SK-N-SH (cell line): ENCODE measurements at regions not wholly inside any gene's neighbourhood (a gene's known extent, or its start where the extent isn't known, plus 50 kb on each side); places are given as distances from the start of the nearest gene placed in this dataset.

Experiments
- CTCF ChIA-PET: fragments of 300-600, 350-600 bp; formaldehyde crosslinking; extraction: SDS; loops from one replicate; lab custom pipeline; 2021; lab: Yijun Ruan, JAX
- POLR2A ChIA-PET: fragments of 350-600 bp; sonication (Branson Sonifier 250); formaldehyde crosslinking; extraction: SDS; loops from one replicate; lab custom pipeline; 2020; ENCODE audit warnings: antibody characterized with exemption, inconsistent platforms; lab: Yijun Ruan, JAX
- DNase-seq: peaks from one replicate; pipeline ENCODE4 v3.0.0; 2012
- H2AFZ ChIP-seq: fragments of 200-600 bp; sonication (generic); 2 replicates; pipeline ENCODE4 v1.8.1; 2016; ENCODE audit warnings: antibody characterized with exemption, mild to moderate bottlenecking, low read depth
- H3F3A ChIP-seq: fragments of 200-600 bp; sonication (generic); replicated peaks from 2 replicates; pipeline ENCODE3; 2016; ENCODE audit warnings: antibody characterized with exemption, mild to moderate bottlenecking; ENCODE audit not compliant: insufficient read depth
- H3K27ac ChIP-seq, 2 experiments: fragments of 200-500 bp in 1 of 2; fragments of 200-600 bp in 1 of 2; sonication (Bioruptor generic) in 1 of 2; sonication (generic), shearing (Covaris generic) in 1 of 2; 2 replicates each; pipeline versions ENCODE4 v1.5.1 to v1.6.1; 2014 to 2016; ENCODE audit warnings: low read depth in 2 of 2, inconsistent platforms in 1 of 2, low read length in 1 of 2, mild to moderate bottlenecking in 1 of 2, mixed read lengths in 1 of 2
- H3K27me3 ChIP-seq: fragments of 200-600 bp; sonication (generic), shearing (Covaris generic); 2 replicates; pipeline ENCODE4 v1.6.1; 2016; ENCODE audit warnings: mixed run types; ENCODE audit not compliant: insufficient read depth
- H3K36me3 ChIP-seq, 2 experiments: fragments of 200-500 bp in 1 of 2; fragments of 200-600 bp in 1 of 2; sonication (Bioruptor generic) in 1 of 2; sonication (generic) in 1 of 2; replicated peaks in 1 of 2; 2 replicates each; pipeline versions ENCODE3 to v1.5.1; 2014 to 2016; ENCODE audit warnings: low read length in 1 of 2, mild to moderate bottlenecking in 1 of 2; ENCODE audit not compliant: insufficient read depth in 2 of 2, control insufficient read depth in 1 of 2
- H3K4me1 ChIP-seq, 2 experiments: fragments of 200-500 bp in 1 of 2; fragments of 200-600 bp in 1 of 2; sonication (Bioruptor generic) in 1 of 2; sonication (generic), shearing (Covaris generic) in 1 of 2; 2 replicates each; pipeline versions ENCODE4 v1.5.1 to v1.6.1; 2014 to 2016; ENCODE audit warnings: low read depth in 1 of 2, low read length in 1 of 2, mixed run types in 1 of 2; ENCODE audit not compliant: insufficient read depth in 2 of 2, control insufficient read depth in 1 of 2
- H3K4me2 ChIP-seq: fragments of 200-600 bp; sonication (generic), shearing (Covaris generic); 2 replicates; pipeline ENCODE4 v1.6.1; 2017; ENCODE audit warnings: mixed run types
- H3K4me3 ChIP-seq, 2 experiments: fragments of 200-500 bp in 1 of 2; fragments of 200-600 bp in 1 of 2; sonication (Bioruptor generic) in 1 of 2; sonication (generic), shearing (Covaris generic) in 1 of 2; 2 replicates each; pipeline versions ENCODE4 v1.5.1 to v1.8.1; 2014 to 2016; ENCODE audit warnings: low read depth in 2 of 2, inconsistent platforms in 1 of 2, low read length in 1 of 2, mild to moderate bottlenecking in 1 of 2, mixed read lengths in 1 of 2, moderate library complexity in 1 of 2
- H3K79me2 ChIP-seq: fragments of 200-600 bp; sonication (generic); 2 replicates; pipeline ENCODE4 v1.8.1; 2017; ENCODE audit warnings: mild to moderate bottlenecking; ENCODE audit not compliant: insufficient read depth
- H3K9ac ChIP-seq: fragments of 200-600 bp; sonication (generic); 2 replicates; pipeline ENCODE4 v1.6.1; 2017; ENCODE audit warnings: mixed run types
- H3K9me2 ChIP-seq: fragments of 200-600 bp; sonication (generic); 2 replicates; pipeline ENCODE4 v1.6.1; 2017; ENCODE audit warnings: mixed run types
- H3K9me3 ChIP-seq: fragments of 200-600 bp; sonication (generic); 2 replicates; pipeline ENCODE4 v1.6.1; 2017; ENCODE audit warnings: mixed run types, mild to moderate bottlenecking, moderate library complexity
- H4K20me1 ChIP-seq: fragments of 200-600 bp; sonication (generic); 2 replicates; pipeline ENCODE4 v1.6.1; 2017; ENCODE audit warnings: mild to moderate bottlenecking, mixed run types; ENCODE audit not compliant: insufficient read depth
- CHD2 ChIP-seq: fragments of 150-350 bp; IDR thresholded peaks from 2 replicates; pipeline ENCODE4 v1.6.1; 2018; ENCODE audit warnings: low read length; ENCODE audit not compliant: partially characterized antibody
- EP300 ChIP-seq, 2 experiments: IDR thresholded peaks; 2 replicates each; pipeline versions ENCODE4 v1.4.0 to v1.6.1; 2012; ENCODE audit warnings: borderline replicate concordance in 1 of 2, low read depth in 1 of 2, low read length in 1 of 2
- EZH2phosphoT487 ChIP-seq: fragments of 200-600 bp; sonication (generic); IDR thresholded peaks from 2 replicates; pipeline ENCODE4 v1.6.1; 2017; ENCODE audit warnings: low read depth, mixed run types, mild to moderate bottlenecking, antibody characterized with exemption, moderate library complexity, borderline replicate concordance
- FOXM1 ChIP-seq: IDR thresholded peaks from 2 replicates; pipeline ENCODE4 v1.4.0; 2012; ENCODE audit warnings: low read depth, mild to moderate bottlenecking
- GABPA ChIP-seq: IDR thresholded peaks from 2 replicates; pipeline ENCODE4 v1.4.0; 2012; ENCODE audit warnings: low read depth, mild to moderate bottlenecking
- GATA2 ChIP-seq: sonication (generic); formaldehyde crosslinking; IDR thresholded peaks from 2 replicates; pipeline ENCODE4 v1.5.0; 2020; ENCODE audit warnings: mild to moderate bottlenecking, missing genetic modification reagents
- JUND ChIP-seq: IDR thresholded peaks from 2 replicates; pipeline ENCODE4 v1.4.0; 2012
- MXI1 ChIP-seq: IDR thresholded peaks from 2 replicates; pipeline ENCODE4 v1.6.1; 2012; ENCODE audit warnings: mild to moderate bottlenecking, low read depth, low read length, improper control_type of control experiment
- NFIC ChIP-seq: IDR thresholded peaks from 2 replicates; pipeline ENCODE4 v1.4.0; 2012; ENCODE audit warnings: borderline replicate concordance
- NRF1 ChIP-seq: IDR thresholded peaks from 2 replicates; pipeline ENCODE4 v1.6.1; 2012; ENCODE audit warnings: low read depth, mild to moderate bottlenecking, low read length
- PBX3 ChIP-seq: IDR thresholded peaks from 2 replicates; pipeline ENCODE4; 2012
- POLR2AphosphoS5 ChIP-seq: IDR thresholded peaks from 2 replicates; pipeline ENCODE4 v1.6.1; 2012; ENCODE audit warnings: low read depth, low read length
- RAD21 ChIP-seq: IDR thresholded peaks from 2 replicates; pipeline ENCODE4 v1.6.1; 2012; ENCODE audit warnings: mild to moderate bottlenecking, low read length
- RCOR1 ChIP-seq: fragments of 150-350 bp; IDR thresholded peaks from 2 replicates; pipeline ENCODE4 v1.6.1; 2017; ENCODE audit warnings: antibody characterized with exemption, low read length
- RFX5 ChIP-seq: IDR thresholded peaks from 2 replicates; pipeline ENCODE4 v1.6.1; 2012; ENCODE audit warnings: mild to moderate bottlenecking, improper control_type of control experiment, low read length
- RXRA ChIP-seq: IDR thresholded peaks from 2 replicates; pipeline ENCODE4 v1.4.0; 2012; ENCODE audit warnings: low read depth, mild to moderate bottlenecking, borderline replicate concordance
- SIN3A ChIP-seq: IDR thresholded peaks from 2 replicates; pipeline ENCODE4 v1.6.1; 2012; ENCODE audit warnings: low read depth, mild to moderate bottlenecking, low read length, moderate library complexity, borderline replicate concordance
- SMC3 ChIP-seq: IDR thresholded peaks from 2 replicates; pipeline ENCODE4 v1.6.1; 2012; ENCODE audit warnings: low read depth, low read length, improper control_type of control experiment
- TCF12 ChIP-seq: IDR thresholded peaks from 2 replicates; pipeline ENCODE4 v1.4.0; 2012
- TEAD4 ChIP-seq: IDR thresholded peaks from 2 replicates; pipeline ENCODE4 v1.4.0; 2012; ENCODE audit warnings: mild to moderate bottlenecking, borderline replicate concordance; ENCODE audit not compliant: insufficient read depth
- USF2 ChIP-seq: fragments of 150-350 bp; IDR thresholded peaks from 2 replicates; pipeline ENCODE4 v1.6.1; 2017; ENCODE audit warnings: antibody characterized with exemption, low read length, low read depth, borderline replicate concordance
- WGBS: methylation state at CpG from one replicate; pipeline ENCODE4 v1.1.6; 2017; ENCODE audit warnings: low lambda C conversion rate; 5-methylcytosine and 5-hydroxymethylcytosine counted together
- TF ChIP-seq, protein P1 (sequence below): IDR thresholded peaks from 2 replicates; pipeline ENCODE4 v1.4.0; 2012; ENCODE audit warnings: low read depth
- TF ChIP-seq, protein P2 (sequence below): IDR thresholded peaks from 2 replicates; pipeline ENCODE4 v1.4.0; 2012; ENCODE audit warnings: low read depth, borderline replicate concordance
- TF ChIP-seq, protein P3 (sequence below): fragments of 150-350 bp; IDR thresholded peaks from 2 replicates; pipeline ENCODE4 v1.6.1; 2016; ENCODE audit warnings: mild to moderate bottlenecking, low read depth, low read length

- H3K4me1 ChIP-seq = peaks cover 0 to 10% of the 10 kb centered on the region in 2 experiments; a peak in 1 of 4 replicates
- no peak overlapping the region for H2AFZ ChIP-seq
- no peaks in the 10 kb centered on the region for H3K9me2 ChIP-seq
- no peak overlapping the region for H3K4me2 ChIP-seq
- H3F3A ChIP-seq = no peaks in the 10 kb centered on the region
- no peak overlapping the region for H3K27ac ChIP-seq
- WGBS = 49% methylated on average over 9 of the region's 9 CpGs
- no peaks in the 10 kb centered on the region for H4K20me1 ChIP-seq
- POLR2A ChIA-PET = no interaction called here
- H3K79me2 ChIP-seq = no peaks in the 10 kb centered on the region
- no peaks in the 10 kb centered on the region for H3K9me3 ChIP-seq
- H3K9ac ChIP-seq = no peak overlapping the region
- no peaks in the 10 kb centered on the region; the same call in 1 of the 2 replicates for H3K27me3 ChIP-seq
- CTCF ChIA-PET = no interaction called here
- TF ChIP-seq TCF12 (no peak), RXRA (no peak), SIN3A (no peak), RAD21 (no peak), POLR2AphosphoS5 (no peak), SMC3 (no peak), GATA2 (no peak), PBX3 (no peak), NRF1 (no peak), EP300 (IDR thresholded peaks at IDR 0.05; ENCODE audit: borderline replicate concordance in 1 of 2, low read depth in 1 of 2, low read length in 1 of 2) (no peak), CHD2 (no peak), RFX5 (no peak)
- TF ChIP-seq, protein P1, sequence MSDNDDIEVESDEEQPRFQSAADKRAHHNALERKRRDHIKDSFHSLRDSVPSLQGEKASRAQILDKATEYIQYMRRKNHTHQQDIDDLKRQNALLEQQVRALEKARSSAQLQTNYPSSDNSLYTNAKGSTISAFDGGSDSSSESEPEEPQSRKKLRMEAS = no peak
- TF ChIP-seq, protein P2, sequence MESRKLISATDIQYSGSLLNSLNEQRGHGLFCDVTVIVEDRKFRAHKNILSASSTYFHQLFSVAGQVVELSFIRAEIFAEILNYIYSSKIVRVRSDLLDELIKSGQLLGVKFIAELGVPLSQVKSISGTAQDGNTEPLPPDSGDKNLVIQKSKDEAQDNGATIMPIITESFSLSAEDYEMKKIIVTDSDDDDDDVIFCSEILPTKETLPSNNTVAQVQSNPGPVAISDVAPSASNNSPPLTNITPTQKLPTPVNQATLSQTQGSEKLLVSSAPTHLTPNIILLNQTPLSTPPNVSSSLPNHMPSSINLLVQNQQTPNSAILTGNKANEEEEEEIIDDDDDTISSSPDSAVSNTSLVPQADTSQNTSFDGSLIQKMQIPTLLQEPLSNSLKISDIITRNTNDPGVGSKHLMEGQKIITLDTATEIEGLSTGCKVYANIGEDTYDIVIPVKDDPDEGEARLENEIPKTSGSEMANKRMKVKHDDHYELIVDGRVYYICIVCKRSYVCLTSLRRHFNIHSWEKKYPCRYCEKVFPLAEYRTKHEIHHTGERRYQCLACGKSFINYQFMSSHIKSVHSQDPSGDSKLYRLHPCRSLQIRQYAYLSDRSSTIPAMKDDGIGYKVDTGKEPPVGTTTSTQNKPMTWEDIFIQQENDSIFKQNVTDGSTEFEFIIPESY = no peak
- no peak overlapping the region for H3K4me3 ChIP-seq
- no peak for DNase-seq
- no peaks in the 10 kb centered on the region for H3K36me3 ChIP-seq
These were observed 150.2 kb upstream of the RFLNA start for GRCh38 chr12:124144531-124145194.

DNA sequence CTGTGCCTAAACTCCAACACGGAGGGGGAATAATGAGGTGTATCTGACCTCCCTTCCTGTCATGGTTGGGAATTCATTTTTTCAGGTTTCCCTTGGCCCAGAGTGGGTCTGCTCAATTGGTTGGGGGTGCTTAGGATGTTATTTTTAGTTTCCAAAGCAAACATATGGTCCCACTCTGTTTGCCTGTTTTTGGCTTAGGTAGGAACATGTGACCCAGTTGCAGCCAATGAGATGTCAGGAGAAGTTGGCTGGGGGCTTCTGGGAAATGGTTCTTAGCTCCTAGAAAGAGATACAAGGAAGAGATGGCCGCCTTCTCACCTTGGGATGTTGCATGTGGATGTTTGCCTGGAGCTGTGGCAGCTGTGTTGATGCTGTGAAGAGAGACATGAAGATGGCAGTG lies 147.9 kb upstream of the RFLNA start:
- Histone ChIP-seq H3K36me3 (no peaks in the 10 kb centered on the region), H3K27me3 (no peaks in the 10 kb centered on the region; the same call in 1 of the 2 replicates), H3K4me1 (peaks cover 0 to 2% of the 10 kb centered on the region in 2 experiments; a peak in 1 of 4 replicates), H3F3A (no peaks in the 10 kb centered on the region), H3K27ac (no peak overlapping the region), H3K9ac (no peak overlapping the region), H3K4me2 (no peak overlapping the region), H3K9me3 (no peaks in the 10 kb centered on the region), H2AFZ (no peak overlapping the region), H3K4me3 (no peak overlapping the region), H4K20me1 (no peaks in the 10 kb centered on the region), H3K9me2 (no peaks in the 10 kb centered on the region), H3K79me2 (no peaks in the 10 kb centered on the region)
- ChIA-PET POLR2A (no interaction called here), CTCF (no interaction called here)
- no peak for DNase-seq
- WGBS = 41% methylated on average over 2 of the region's 2 CpGs
- TF ChIP-seq TEAD4 (no peak), FOXM1 (no peak), JUND (no peak), NFIC (no peak), SIN3A (no peak), GABPA (no peak), USF2 (no peak), CHD2 (no peak), MXI1 (no peak), EZH2phosphoT487 (no peak), RCOR1 (no peak)
- TF ChIP-seq, protein P3, sequence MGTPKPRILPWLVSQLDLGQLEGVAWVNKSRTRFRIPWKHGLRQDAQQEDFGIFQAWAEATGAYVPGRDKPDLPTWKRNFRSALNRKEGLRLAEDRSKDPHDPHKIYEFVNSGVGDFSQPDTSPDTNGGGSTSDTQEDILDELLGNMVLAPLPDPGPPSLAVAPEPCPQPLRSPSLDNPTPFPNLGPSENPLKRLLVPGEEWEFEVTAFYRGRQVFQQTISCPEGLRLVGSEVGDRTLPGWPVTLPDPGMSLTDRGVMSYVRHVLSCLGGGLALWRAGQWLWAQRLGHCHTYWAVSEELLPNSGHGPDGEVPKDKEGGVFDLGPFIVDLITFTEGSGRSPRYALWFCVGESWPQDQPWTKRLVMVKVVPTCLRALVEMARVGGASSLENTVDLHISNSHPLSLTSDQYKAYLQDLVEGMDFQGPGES = no peak
- TF ChIP-seq, protein P1 = no peak
